HepG2 (cell line): ENCODE measurements at regions not wholly inside any gene's neighbourhood (a gene's known extent, or its start where the extent isn't known, plus 50 kb on each side); places are given as distances from the start of the nearest gene placed in this dataset.

Source experiments
- ATAC-seq: fragments of 200-7000 bp; cut with Tn5 transposase; 3 replicates; pipeline ENCODE4 v1.9.1; 2020; ENCODE audit warnings: mild to moderate bottlenecking, moderate library complexity
- BruUV-seq: library from RNA; stranded (reverse); fragments of 400-500 nt; replicated peaks from 2 replicates; lab custom pipeline; 2021; lab: Mats Ljungman, UMichigan
- CTCF ChIA-PET: fragments of 300-600 bp; formaldehyde crosslinking; extraction: SDS; loops from one replicate; lab custom pipeline; 2021; ENCODE audit warnings: low total read pairs, inconsistent platforms, low intra/inter-chr PET ratio; lab: Yijun Ruan, JAX
- POLR2A ChIA-PET: fragments of 350-600 bp; sonication (Branson Sonifier 250); formaldehyde crosslinking; loops from one replicate; lab custom pipeline; 2020; ENCODE audit warnings: antibody characterized with exemption, inconsistent platforms; lab: Yijun Ruan, JAX
- DNase-seq: peaks from one replicate; pipeline ENCODE4 v3.0.0-alpha.2; 2015; ENCODE audit warnings: low spot score
- FAIRE-seq: peaks from 3 replicates; lab custom pipeline; 2011; peaks lifted over from hg19 to GRCh38; lab: Jason Lieb, UNC
- H2AFZ ChIP-seq: one replicate; pipeline ENCODE4 v1.6.1; 2011; ENCODE audit warnings: low read length, inconsistent platforms
- H3K27ac ChIP-seq: fragments of 300-600 bp; 3 replicates; pipeline ENCODE4 v1.8.0; 2011; ENCODE audit warnings: mixed run types, mild to moderate bottlenecking, mixed read lengths, low read length, inconsistent platforms; ENCODE audit not compliant: insufficient read depth; ENCODE audit errors: extremely low read length
- H3K27me3 ChIP-seq, 2 experiments: fragments of 200-600 bp in 1 of 2; 2 replicates in 1 of 2; 3 replicates in 1 of 2; pipeline versions ENCODE4 v1.6.0 to v1.8.0; 2011; ENCODE audit warnings: low read length in 2 of 2, mild to moderate bottlenecking in 2 of 2, moderate library complexity in 2 of 2, inconsistent platforms in 1 of 2; ENCODE audit not compliant: insufficient read depth in 2 of 2, control insufficient read depth in 1 of 2
- H3K36me3 ChIP-seq, 2 experiments: fragments of 200-600 bp in 1 of 2; replicated peaks in 1 of 2; 2 replicates in 1 of 2; 3 replicates in 1 of 2; pipeline versions ENCODE4 v1.5.1 to v1.8.0; 2011; ENCODE audit warnings: low read length in 2 of 2, inconsistent platforms in 1 of 2; ENCODE audit not compliant: insufficient read depth in 2 of 2, control insufficient read depth in 1 of 2
- H3K4me1 ChIP-seq: 2 replicates; pipeline ENCODE4 v1.5.1; 2012; ENCODE audit warnings: low read length, inconsistent platforms; ENCODE audit not compliant: insufficient read depth
- H3K4me2 ChIP-seq: 2 replicates; pipeline ENCODE4 v1.6.0; 2011; ENCODE audit warnings: low read depth, low read length, inconsistent platforms
- H3K4me3 ChIP-seq, 3 experiments: fragments of 200-600 bp in 1 of 3; sonication (generic), shearing (Covaris generic) in 1 of 3; replicated peaks in 1 of 3; 2 replicates each; pipeline ENCODE4 v1.5.1; 2011 to 2016; ENCODE audit warnings: low read length in 3 of 3, inconsistent platforms in 2 of 3, low read depth in 2 of 3, mild to moderate bottlenecking in 2 of 3, control low read depth in 1 of 3, mixed read lengths in 1 of 3; ENCODE audit not compliant: insufficient read depth in 1 of 3
- H3K79me2 ChIP-seq: one replicate; pipeline ENCODE4 v1.6.1; 2011; ENCODE audit warnings: low read length, inconsistent platforms; ENCODE audit not compliant: insufficient read depth
- H3K9ac ChIP-seq: 2 replicates; pipeline ENCODE4 v1.6.0; 2011; ENCODE audit warnings: mild to moderate bottlenecking, low read depth, low read length, inconsistent platforms; ENCODE audit not compliant: insufficient read depth
- H3K9me3 ChIP-seq: 2 replicates; pipeline ENCODE4 v1.5.1; 2012; ENCODE audit warnings: mild to moderate bottlenecking, low read length
- H4K20me1 ChIP-seq: 2 replicates; pipeline ENCODE4 v1.6.0; 2011; ENCODE audit warnings: inconsistent platforms, mild to moderate bottlenecking, low read length, moderate library complexity; ENCODE audit not compliant: insufficient read depth
- ATF7 ChIP-seq, 2 experiments: fragments of 450-650 bp in 1 of 2; sonication (generic) in 1 of 2; formaldehyde crosslinking in 1 of 2; IDR thresholded peaks; 2 replicates each; pipeline versions ENCODE4 v1.4.0 to v1.6.1; 2016 to 2020; ENCODE audit warnings: antibody characterized with exemption in 1 of 2, mild to moderate bottlenecking in 1 of 2, missing genetic modification reagents in 1 of 2
- EZH2 ChIP-seq: conservative IDR thresholded peaks from 2 replicates; pipeline ENCODE4 v1.6.1; 2012; ENCODE audit warnings: mild to moderate bottlenecking, low read depth, low read length, moderate library complexity
- FOXA1 ChIP-seq, 2 experiments: fragments of 450-650 bp in 1 of 2; sonication (generic) in 1 of 2; formaldehyde crosslinking in 1 of 2; IDR thresholded peaks; 2 replicates each; pipeline versions ENCODE4 v1.4.0 to v1.6.1; 2016 to 2020; ENCODE audit warnings: missing genetic modification reagents in 1 of 2
- ZNF296 ChIP-seq: sonication (generic); formaldehyde crosslinking; conservative IDR thresholded peaks from 2 replicates; pipeline ENCODE4 v1.5.0; 2020; ENCODE audit warnings: mild to moderate bottlenecking, missing genetic modification reagents
- WGBS: methylation state at CpG from one replicate; pipeline ENCODE4 v1.1.6; 2017; ENCODE audit warnings: low lambda C conversion rate; 5-methylcytosine and 5-hydroxymethylcytosine counted together
- in situ Hi-C: cut with HindIII; loops from 2 replicates; pipeline ENCODE4 v1.10.0; 2017; ENCODE audit warnings: low pct_unique_long_range_greater_than_20kb; ENCODE audit not compliant: extremely low pct_ligation_motif_present
- intact Hi-C: fragments of 100-400 bp; cut with micrococcal nuclease; formaldehyde crosslinking; loops from one replicate; pipeline ENCODE4 v1.10.0; 2022; ENCODE audit not compliant: unreplicated experiment

- Histone ChIP-seq H3K27me3 (peaks cover 0 to 12% of the 10 kb centered on the region in 2 experiments; a peak in 2 of 5 replicates), H3K4me3 (no peak overlapping the region), H4K20me1 (no peaks in the 10 kb centered on the region), H3K27ac (no peak overlapping the region), H3K36me3 (no peaks in the 10 kb centered on the region), H3K4me2 (no peak overlapping the region), H3K4me1 (peaks cover 38% of the 10 kb centered on the region), H2AFZ (no peak overlapping the region), H3K9me3 (no peaks in the 10 kb centered on the region), H3K79me2 (no peaks in the 10 kb centered on the region), H3K9ac (no peak overlapping the region)
- ChIA-PET CTCF (no interaction called here), POLR2A (no interaction called here)
- BruUV-seq, result no TSS peak
- TF ChIP-seq EZH2 (no peak), ATF7 (IDR thresholded peaks at IDR 0.05) (peak; percentile 46; the same call in 1 of the 2 replicates), ATF7 (CRISPR knock-in tag; IDR thresholded peaks at IDR 0.05) (no peak)
- in situ Hi-C loops, result no loop called here
- WGBS, result 42% methylated on average over 2 of the region's 2 CpGs
- no peak for FAIRE-seq
- no peak for DNase-seq
- ATAC-seq, result no peak
- intact Hi-C loops, result no loop called here
These were observed 56.5 kb upstream of the PGM2 start for GRCh38 chr4:37770016-37770415.

DNA sequence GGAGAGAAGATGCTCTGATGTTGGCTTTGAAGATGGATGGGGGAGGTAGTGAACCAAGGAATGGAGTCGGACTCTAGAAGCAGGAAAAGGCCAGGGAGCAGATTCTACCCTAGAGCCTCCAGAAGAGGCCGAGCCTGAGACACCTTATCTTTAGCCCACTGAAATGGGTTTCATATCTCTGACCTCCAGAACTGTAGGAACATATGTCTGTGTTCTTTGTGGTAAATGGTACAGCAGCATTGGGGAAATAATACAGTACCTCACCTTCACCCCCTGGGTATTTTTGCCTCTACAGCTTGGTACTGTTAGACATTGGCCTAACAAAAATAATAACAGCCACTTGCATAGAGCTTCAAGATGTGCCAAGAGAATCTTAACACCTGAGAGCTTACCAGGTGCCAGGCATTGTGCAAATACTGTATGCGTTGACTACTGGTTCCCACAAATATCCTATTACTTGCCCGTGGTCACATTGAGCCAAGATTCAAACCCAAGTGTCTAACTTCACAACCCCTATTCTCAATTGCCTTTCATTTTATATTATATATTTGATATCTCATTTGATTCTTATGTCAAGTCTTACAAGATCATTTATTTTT is 57.0 kb upstream of the PGM2 start:
- WGBS, result 79% methylated on average over 4 of the region's 4 CpGs
- in situ Hi-C loops, result no loop called here
- CTCF ChIA-PET, result no interaction called here

More for the DNA sequence above, 57.0 kb upstream of the PGM2 start:
- peaks cover 0 to 12% of the 10 kb centered on the region in 2 experiments; a peak in 2 of 5 replicates for H3K27me3 ChIP-seq
- H3K4me2 ChIP-seq, result no peak overlapping the region
- DNase-seq (no peak), ATAC-seq (no peak)
- H2AFZ ChIP-seq, result no peak overlapping the region
- TF ChIP-seq ZNF296 (CRISPR knock-in tag) (no peak), FOXA1 (IDR thresholded peaks at IDR 0.05) (no peak), FOXA1 (CRISPR knock-in tag; IDR thresholded peaks at IDR 0.05) (no peak)
- TF ChIP-seq, all 625 proteins: peak for 0
- peaks cover 39% of the 10 kb centered on the region for H3K4me1 ChIP-seq
- H3K4me3 ChIP-seq, result no peak overlapping the region
- FAIRE-seq, result no peak
- H3K36me3 ChIP-seq, result no peaks in the 10 kb centered on the region
- no peaks in the 10 kb centered on the region for H3K9me3 ChIP-seq
- BruUV-seq, result no TSS peak
- no peaks in the 10 kb centered on the region for H3K79me2 ChIP-seq
- intact Hi-C loops, result no loop called here
- H3K9ac ChIP-seq, result no peak overlapping the region
- H4K20me1 ChIP-seq, result no peaks in the 10 kb centered on the region
- POLR2A ChIA-PET, result no interaction called here
- no peak overlapping the region for H3K27ac ChIP-seq
